Thyroid gland (tissue), 4 donors: ENCODE measurements at regions not wholly inside any gene's neighbourhood (a gene's known extent, or its start where the extent isn't known, plus 50 kb on each side); places are given as distances from the start of the nearest gene placed in this dataset.

Experiments
- CTCF ChIP-seq, 6 experiments: fragments of 200-600 bp in 3 of 6; fragments of 450-650 bp in 3 of 6; sonication (generic) in 3 of 6; IDR thresholded peaks; one replicate each; pipeline ENCODE4 v1.5.1; 2016 to 2019; ENCODE audit warnings: antibody characterized with exemption in 6 of 6, mild to moderate bottlenecking in 2 of 6, inconsistent platforms in 1 of 6, moderate library complexity in 1 of 6
- POLR2A ChIP-seq, 2 donors: fragments of 450-650 bp; IDR thresholded peaks; one replicate each; pipeline ENCODE4 v1.6.1; 2017; ENCODE audit warnings: antibody characterized with exemption in 2 of 2, mild to moderate bottlenecking in 2 of 2, moderate library complexity in 1 of 2

DNA sequence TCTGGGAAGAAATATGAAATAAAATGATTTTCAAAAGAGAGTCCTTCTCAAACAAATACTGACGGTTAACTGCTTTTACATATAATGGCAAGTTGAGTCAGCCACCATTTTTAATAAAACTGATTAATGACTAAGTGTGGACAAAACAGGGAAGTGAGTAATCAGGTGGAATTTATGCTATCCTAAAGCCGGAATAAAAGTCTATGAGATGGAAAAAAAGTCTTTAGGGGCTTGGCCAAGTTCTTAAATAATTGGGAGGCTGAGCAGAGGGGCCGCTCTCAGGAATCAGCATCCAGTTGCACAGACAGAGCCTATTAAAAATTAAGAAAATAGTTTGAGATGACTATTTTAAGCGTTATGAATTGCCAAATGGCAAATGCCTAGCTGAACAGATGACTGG, 58.6 kb upstream of the AFF3 start:
- no peak for TF ChIP-seq CTCF (IDR thresholded peaks at IDR 0.05)
- no peak for TF ChIP-seq POLR2A (IDR thresholded peaks at IDR 0.05)
